Neural cell (in vitro differentiated cells): ENCODE measurements at regions not wholly inside any gene's neighbourhood (a gene's known extent, or its start where the extent isn't known, plus 50 kb on each side); places are given as distances from the start of the nearest gene placed in this dataset.

Experiments used
- H2AFZ ChIP-seq: fragments of 200-600, 300-800 bp; sonication (generic), shearing (Covaris generic); 2 replicates; pipeline ENCODE4 v1.6.0; 2014; ENCODE audit warnings: low read depth, mild to moderate bottlenecking, antibody characterized with exemption, low read length, moderate library complexity
- H3F3A ChIP-seq: fragments of 200-600 bp; shearing (Covaris generic); 2 replicates; pipeline ENCODE4 v1.6.1; 2016; ENCODE audit warnings: mild to moderate bottlenecking, moderate library complexity, mixed read lengths, antibody characterized with exemption, low read length; ENCODE audit not compliant: insufficient read depth, poor library complexity, severe bottlenecking
- H3K27ac ChIP-seq: fragments of 200-600, 300-800 bp; sonication (generic), shearing (Covaris generic); 2 replicates; pipeline ENCODE4 v1.5.1; 2014; ENCODE audit warnings: mild to moderate bottlenecking, low read length, moderate library complexity
- H3K27me3 ChIP-seq: fragments of 300-800, 200-600 bp; sonication (generic), shearing (Covaris generic); 2 replicates; pipeline ENCODE4 v1.6.0; 2014; ENCODE audit warnings: mild to moderate bottlenecking, low read depth, low read length, moderate library complexity; ENCODE audit not compliant: insufficient read depth
- H3K36me3 ChIP-seq: fragments of 300-800, 200-600 bp; sonication (generic), shearing (Covaris generic); 2 replicates; pipeline ENCODE4 v1.5.1; 2014; ENCODE audit warnings: mild to moderate bottlenecking, antibody characterized with exemption, low read length, moderate library complexity; ENCODE audit not compliant: insufficient read depth
- H3K4me2 ChIP-seq: fragments of 300-800, 200-600 bp; sonication (generic), shearing (Covaris generic); 2 replicates; pipeline ENCODE4 v1.6.0; 2014; ENCODE audit warnings: mild to moderate bottlenecking, low read length
- H3K4me3 ChIP-seq: fragments of 300-800, 200-600 bp; sonication (generic), shearing (Covaris generic); 2 replicates; pipeline ENCODE4 v1.5.1; 2014; ENCODE audit warnings: mild to moderate bottlenecking, low read length, moderate library complexity
- H3K79me2 ChIP-seq: fragments of 200-600 bp; shearing (Covaris generic); replicated peaks from 2 replicates; pipeline ENCODE4 v1.6.0; 2014; ENCODE audit warnings: mild to moderate bottlenecking, low read length, moderate library complexity; ENCODE audit not compliant: insufficient read depth
- H3K9ac ChIP-seq: fragments of 300-800, 200-600 bp; sonication (generic), shearing (Covaris generic); 2 replicates; pipeline ENCODE4 v1.6.1; 2016; ENCODE audit warnings: mild to moderate bottlenecking, low read length, mixed read lengths
- H3K9me2 ChIP-seq: fragments of 200-600 bp; shearing (Covaris generic); 2 replicates; pipeline ENCODE4 v1.6.1; 2016; ENCODE audit warnings: mild to moderate bottlenecking, low read length, mixed read lengths; ENCODE audit not compliant: insufficient read depth
- H3K9me3 ChIP-seq: fragments of 200-600, 300-800 bp; sonication (generic), shearing (Covaris generic); 2 replicates; pipeline ENCODE4 v1.6.1; 2016; ENCODE audit warnings: mild to moderate bottlenecking, mixed run types, low read length, moderate library complexity, mixed read lengths
- H4K20me1 ChIP-seq: fragments of 200-600 bp; shearing (Covaris generic); 2 replicates; pipeline ENCODE4 v1.6.1; 2016; ENCODE audit warnings: mild to moderate bottlenecking, mixed run types; ENCODE audit not compliant: insufficient read depth
- EP300 ChIP-seq: fragments of 450-650 bp; conservative IDR thresholded peaks from 2 replicates; pipeline ENCODE4 v1.6.1; 2014; ENCODE audit warnings: antibody characterized with exemption, mild to moderate bottlenecking, moderate library complexity; ENCODE audit not compliant: poor library complexity, severe bottlenecking
- EZH2 ChIP-seq: fragments of 200-600, 300-800 bp; shearing (Covaris generic), sonication (generic); IDR thresholded peaks from 2 replicates; pipeline ENCODE4 v1.6.1; 2014; ENCODE audit warnings: antibody characterized with exemption, low read length, borderline replicate concordance, mild to moderate bottlenecking; ENCODE audit not compliant: insufficient read depth, poor library complexity, severe bottlenecking
- MXI1 ChIP-seq: fragments of 450-650 bp; conservative IDR thresholded peaks from 2 replicates; pipeline ENCODE4 v1.6.1; 2014; ENCODE audit warnings: antibody characterized with exemption, mild to moderate bottlenecking; ENCODE audit not compliant: poor library complexity, severe bottlenecking
- POLR2AphosphoS5 ChIP-seq: IDR thresholded peaks from 2 replicates; pipeline ENCODE4 v1.6.1; 2012
- RAD21 ChIP-seq: fragments of 450-650 bp; conservative IDR thresholded peaks from 2 replicates; pipeline ENCODE4 v1.6.1; 2014; ENCODE audit warnings: antibody characterized with exemption, mild to moderate bottlenecking, moderate library complexity
- SMC3 ChIP-seq: fragments of 450-650 bp; conservative IDR thresholded peaks from 2 replicates; pipeline ENCODE4 v1.6.1; 2014; ENCODE audit warnings: antibody characterized with exemption, mild to moderate bottlenecking, moderate library complexity; ENCODE audit not compliant: poor library complexity
- TAF1 ChIP-seq: IDR thresholded peaks from 2 replicates; pipeline ENCODE4 v1.6.1; 2012; ENCODE audit warnings: low read depth
- TF ChIP-seq, protein P1 (sequence below): IDR thresholded peaks from 2 replicates; pipeline ENCODE4 v1.6.1; 2012; ENCODE audit warnings: borderline replicate concordance
- TF ChIP-seq, protein P2 (sequence below): fragments of 450-650 bp; IDR thresholded peaks from 2 replicates; pipeline ENCODE4 v1.5.1; 2014; ENCODE audit warnings: antibody characterized with exemption, mild to moderate bottlenecking, moderate library complexity; ENCODE audit not compliant: poor library complexity, severe bottlenecking

DNA sequence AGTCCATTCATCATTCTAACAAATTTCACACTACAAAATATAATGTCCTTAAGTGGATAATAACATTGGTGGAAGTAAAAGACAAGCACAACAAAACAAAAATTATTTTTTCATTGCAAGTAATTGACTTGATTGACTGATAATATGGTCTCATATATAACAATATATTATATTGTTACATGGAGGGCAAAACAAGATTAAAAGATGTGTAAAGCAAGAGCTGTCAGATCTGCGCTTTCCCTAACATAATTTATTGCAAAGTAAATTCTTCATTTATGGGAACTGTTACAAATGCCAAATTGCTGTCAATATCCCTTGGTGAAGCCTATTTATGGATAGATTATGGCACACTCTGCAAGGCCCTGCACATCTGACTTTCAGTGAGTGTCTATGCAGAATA lies 233.6 kb downstream of the PCDH7 start:
- Histone ChIP-seq H3K9ac (no peak overlapping the region), H3K27ac (no peak overlapping the region), H3K36me3 (no peaks in the 10 kb centered on the region), H3K27me3 (no peaks in the 10 kb centered on the region), H3K9me3 (no peaks in the 10 kb centered on the region), H3K9me2 (no peaks in the 10 kb centered on the region), H3K4me2 (no peak overlapping the region), H2AFZ (no peak overlapping the region), H3F3A (no peaks in the 10 kb centered on the region), H3K4me3 (no peak overlapping the region), H3K79me2 (no peaks in the 10 kb centered on the region), H4K20me1 (no peaks in the 10 kb centered on the region)
- TF ChIP-seq EP300 (no peak), SMC3 (no peak), RAD21 (no peak), MXI1 (no peak), TAF1 (no peak), POLR2AphosphoS5 (no peak)
- TF ChIP-seq, protein P1, sequence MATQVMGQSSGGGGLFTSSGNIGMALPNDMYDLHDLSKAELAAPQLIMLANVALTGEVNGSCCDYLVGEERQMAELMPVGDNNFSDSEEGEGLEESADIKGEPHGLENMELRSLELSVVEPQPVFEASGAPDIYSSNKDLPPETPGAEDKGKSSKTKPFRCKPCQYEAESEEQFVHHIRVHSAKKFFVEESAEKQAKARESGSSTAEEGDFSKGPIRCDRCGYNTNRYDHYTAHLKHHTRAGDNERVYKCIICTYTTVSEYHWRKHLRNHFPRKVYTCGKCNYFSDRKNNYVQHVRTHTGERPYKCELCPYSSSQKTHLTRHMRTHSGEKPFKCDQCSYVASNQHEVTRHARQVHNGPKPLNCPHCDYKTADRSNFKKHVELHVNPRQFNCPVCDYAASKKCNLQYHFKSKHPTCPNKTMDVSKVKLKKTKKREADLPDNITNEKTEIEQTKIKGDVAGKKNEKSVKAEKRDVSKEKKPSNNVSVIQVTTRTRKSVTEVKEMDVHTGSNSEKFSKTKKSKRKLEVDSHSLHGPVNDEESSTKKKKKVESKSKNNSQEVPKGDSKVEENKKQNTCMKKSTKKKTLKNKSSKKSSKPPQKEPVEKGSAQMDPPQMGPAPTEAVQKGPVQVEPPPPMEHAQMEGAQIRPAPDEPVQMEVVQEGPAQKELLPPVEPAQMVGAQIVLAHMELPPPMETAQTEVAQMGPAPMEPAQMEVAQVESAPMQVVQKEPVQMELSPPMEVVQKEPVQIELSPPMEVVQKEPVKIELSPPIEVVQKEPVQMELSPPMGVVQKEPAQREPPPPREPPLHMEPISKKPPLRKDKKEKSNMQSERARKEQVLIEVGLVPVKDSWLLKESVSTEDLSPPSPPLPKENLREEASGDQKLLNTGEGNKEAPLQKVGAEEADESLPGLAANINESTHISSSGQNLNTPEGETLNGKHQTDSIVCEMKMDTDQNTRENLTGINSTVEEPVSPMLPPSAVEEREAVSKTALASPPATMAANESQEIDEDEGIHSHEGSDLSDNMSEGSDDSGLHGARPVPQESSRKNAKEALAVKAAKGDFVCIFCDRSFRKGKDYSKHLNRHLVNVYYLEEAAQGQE: no peak
- TF ChIP-seq, protein P2, sequence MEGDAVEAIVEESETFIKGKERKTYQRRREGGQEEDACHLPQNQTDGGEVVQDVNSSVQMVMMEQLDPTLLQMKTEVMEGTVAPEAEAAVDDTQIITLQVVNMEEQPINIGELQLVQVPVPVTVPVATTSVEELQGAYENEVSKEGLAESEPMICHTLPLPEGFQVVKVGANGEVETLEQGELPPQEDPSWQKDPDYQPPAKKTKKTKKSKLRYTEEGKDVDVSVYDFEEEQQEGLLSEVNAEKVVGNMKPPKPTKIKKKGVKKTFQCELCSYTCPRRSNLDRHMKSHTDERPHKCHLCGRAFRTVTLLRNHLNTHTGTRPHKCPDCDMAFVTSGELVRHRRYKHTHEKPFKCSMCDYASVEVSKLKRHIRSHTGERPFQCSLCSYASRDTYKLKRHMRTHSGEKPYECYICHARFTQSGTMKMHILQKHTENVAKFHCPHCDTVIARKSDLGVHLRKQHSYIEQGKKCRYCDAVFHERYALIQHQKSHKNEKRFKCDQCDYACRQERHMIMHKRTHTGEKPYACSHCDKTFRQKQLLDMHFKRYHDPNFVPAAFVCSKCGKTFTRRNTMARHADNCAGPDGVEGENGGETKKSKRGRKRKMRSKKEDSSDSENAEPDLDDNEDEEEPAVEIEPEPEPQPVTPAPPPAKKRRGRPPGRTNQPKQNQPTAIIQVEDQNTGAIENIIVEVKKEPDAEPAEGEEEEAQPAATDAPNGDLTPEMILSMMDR: no peak

DNA sequence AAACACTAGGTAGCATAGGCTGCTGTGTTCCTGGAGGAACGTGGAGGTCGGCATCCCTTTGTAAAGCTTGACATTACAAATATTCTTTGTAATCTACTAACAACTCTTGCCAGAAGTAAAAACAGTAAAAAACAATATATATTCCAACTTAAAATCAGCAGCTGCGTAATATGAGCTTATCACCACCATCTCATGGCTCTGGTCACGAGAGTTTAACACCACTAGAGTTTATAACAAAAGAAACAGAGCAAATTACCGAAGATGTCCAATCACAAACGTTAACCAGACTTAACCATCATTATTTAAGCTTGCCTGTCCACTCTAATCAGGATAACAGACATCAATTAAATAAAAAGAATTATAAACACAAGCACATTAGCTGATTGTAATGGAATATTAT lies 236.7 kb downstream of the PCDH7 start:
- no peaks in the 10 kb centered on the region for H3K9me3 ChIP-seq
- no peaks in the 10 kb centered on the region for H3K36me3 ChIP-seq
- H3K4me3 ChIP-seq: no peak overlapping the region
- H4K20me1 ChIP-seq: no peaks in the 10 kb centered on the region
- no peak overlapping the region for H2AFZ ChIP-seq
- H3K27me3 ChIP-seq: no peaks in the 10 kb centered on the region
- no peak overlapping the region for H3K27ac ChIP-seq
- H3K79me2 ChIP-seq: no peaks in the 10 kb centered on the region
- no peaks in the 10 kb centered on the region for H3F3A ChIP-seq
- H3K9ac ChIP-seq: no peak overlapping the region
- no peaks in the 10 kb centered on the region for H3K9me2 ChIP-seq
- TF ChIP-seq, protein P2: no peak
- no peak for TF ChIP-seq RAD21
- no peak for TF ChIP-seq SMC3
- no peak for TF ChIP-seq POLR2AphosphoS5
- TF ChIP-seq MXI1: no peak
- TF ChIP-seq EZH2: no peak
- TF ChIP-seq, protein P1: no peak
- no peak for TF ChIP-seq TAF1
- no peak for TF ChIP-seq EP300
- H3K4me2 ChIP-seq: no peak overlapping the region
